ENCODE measurements at regions not wholly inside any gene's neighbourhood (a gene's known extent, or its start where the extent isn't known, plus 50 kb on each side); places are given as distances from the start of the nearest gene placed in this dataset.

DNA sequence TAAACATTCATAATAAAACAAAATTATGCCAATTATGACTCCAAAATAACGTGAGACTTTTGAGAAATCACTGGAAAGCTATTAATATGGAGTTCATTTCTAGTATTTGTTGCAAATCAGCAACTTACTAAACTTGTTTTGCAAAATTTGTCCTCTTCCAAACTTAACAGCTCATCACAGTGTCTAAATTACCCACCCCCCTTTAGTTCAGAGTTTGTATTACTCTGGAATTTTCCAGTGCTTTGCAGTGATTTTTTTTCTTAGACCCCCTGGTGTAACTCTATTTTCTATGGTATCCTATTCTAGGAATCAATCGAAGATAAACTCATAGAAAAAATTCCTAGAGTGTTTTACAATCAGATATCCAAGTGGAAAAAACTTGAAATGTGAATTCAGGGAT, 72.4 kb upstream of the CACHD1 start:
- TF ChIP-seq SUZ12 (IDR thresholded peaks at IDR 0.05; ENCODE audit: extremely low read depth, insufficient read depth, insufficient read length) (no peak), YY1 (IDR thresholded peaks at IDR 0.05; ENCODE audit: insufficient read depth, insufficient read length) (no peak), ZNF274 (IDR thresholded peaks at IDR 0.05; ENCODE audit: low read depth, low read length) (no peak)
